HG03159 (cell line): ENCODE measurements at regions not wholly inside any gene's neighbourhood (a gene's known extent, or its start where the extent isn't known, plus 50 kb on each side); places are given as distances from the start of the nearest gene placed in this dataset.

Experiments
- ATAC-seq: cut with Tn5 transposase; IDR thresholded peaks from one replicate; pipeline ENCODE4 v1.9.1; 2021; ENCODE audit warnings: mild to moderate bottlenecking, moderate library complexity; ENCODE audit not compliant: unreplicated experiment

GRCh38 chr18:46424898-46425297, 232.1 kb downstream of the LOXHD1 start:
- ATAC-seq = no peak

- ATAC-seq = no peak
Measured at GRCh38 chr18:46425511-46425910, 231.5 kb downstream of the LOXHD1 start.

- no peak for ATAC-seq
Measured at GRCh38 chr18:46426021-46426678, 230.9 kb downstream of the LOXHD1 start.

GRCh38 chr18:46426679-46427047, 230.4 kb downstream of the LOXHD1 start:
- ATAC-seq = no peak
